ENCODE measurements at regions not wholly inside any gene's neighbourhood (a gene's known extent, or its start where the extent isn't known, plus 50 kb on each side); places are given as distances from the start of the nearest gene placed in this dataset.

GRCh38 chr2:107340955-107341354 is 455.0 kb upstream of the ST6GAL2 start:
- ATAC-seq (ENCODE audit: insufficient read depth, low read depth) (no peak), DNase-seq (no peak)
- Histone ChIP-seq H3K9ac (ENCODE audit: low read depth, low read length) (no peak overlapping the region), H3K9me3 (ENCODE audit: insufficient read depth, low read length, severe bottlenecking) (no peaks in the 10 kb centered on the region), H2AFZ (ENCODE audit: low read depth, low read length) (no peak overlapping the region), H3K4me1 (ENCODE audit: insufficient read depth, low read length) (no peaks in the 10 kb centered on the region), H3K79me2 (ENCODE audit: insufficient read depth, low read length) (no peaks in the 10 kb centered on the region), H3K4me2 (ENCODE audit: insufficient read depth, low read length) (no peak overlapping the region), H3K36me3 (ENCODE audit: insufficient read depth, low read length) (no peaks in the 10 kb centered on the region), H3K27ac (ENCODE audit: low read length) (no peak overlapping the region), H3K27me3 (ENCODE audit: insufficient read depth, low read length, poor library complexity) (no peaks in the 10 kb centered on the region), H4K20me1 (ENCODE audit: insufficient read depth, low read length) (no peaks in the 10 kb centered on the region), H3K4me3 (ENCODE audit: low read depth in 1 of 2, low read length in 2 of 2) (no peak overlapping the region)
- TF ChIP-seq EZH2 (IDR thresholded peaks at IDR 0.05; ENCODE audit: borderline replicate concordance, low read depth, low read length, severe bottlenecking) (no peak), CTCF (IDR thresholded peaks at IDR 0.05; ENCODE audit: borderline replicate concordance, extremely low read depth, low read length, poor library complexity, severe bottlenecking) (no peak)

GRCh38 chr2:107349329-107349728 is 463.4 kb upstream of the ST6GAL2 start:
- TF ChIP-seq CTCF (IDR thresholded peaks at IDR 0.05; ENCODE audit: borderline replicate concordance, extremely low read depth, low read length, poor library complexity, severe bottlenecking) (no peak), EZH2 (IDR thresholded peaks at IDR 0.05; ENCODE audit: borderline replicate concordance, low read depth, low read length, severe bottlenecking) (no peak)
- H3K9ac ChIP-seq (ENCODE audit: low read depth, low read length), result no peak overlapping the region
- no peak overlapping the region for H3K27ac ChIP-seq (ENCODE audit: low read length)
- DNase-seq (no peak), ATAC-seq (ENCODE audit: insufficient read depth, low read depth) (no peak)
- no peaks in the 10 kb centered on the region for H3K4me1 ChIP-seq (ENCODE audit: insufficient read depth, low read length)
- H2AFZ ChIP-seq (ENCODE audit: low read depth, low read length), result no peak overlapping the region
- no peaks in the 10 kb centered on the region for H3K9me3 ChIP-seq (ENCODE audit: insufficient read depth, low read length, severe bottlenecking)
- H3K79me2 ChIP-seq (ENCODE audit: insufficient read depth, low read length), result no peaks in the 10 kb centered on the region
- no peak overlapping the region for H3K4me3 ChIP-seq (ENCODE audit: low read depth in 1 of 2, low read length in 2 of 2)
- no peaks in the 10 kb centered on the region for H4K20me1 ChIP-seq (ENCODE audit: insufficient read depth, low read length)
- no peaks in the 10 kb centered on the region for H3K36me3 ChIP-seq (ENCODE audit: insufficient read depth, low read length)
- no peaks in the 10 kb centered on the region for H3K27me3 ChIP-seq (ENCODE audit: insufficient read depth, low read length, poor library complexity)
- H3K4me2 ChIP-seq (ENCODE audit: insufficient read depth, low read length), result no peak overlapping the region

GRCh38 chr2:107354175-107354574 is 468.2 kb upstream of the ST6GAL2 start:
- TF ChIP-seq CTCF (IDR thresholded peaks at IDR 0.05; ENCODE audit: borderline replicate concordance, extremely low read depth, low read length, poor library complexity, severe bottlenecking) (no peak), EZH2 (IDR thresholded peaks at IDR 0.05; ENCODE audit: borderline replicate concordance, low read depth, low read length, severe bottlenecking) (no peak)
- Histone ChIP-seq H2AFZ (ENCODE audit: low read depth, low read length) (no peak overlapping the region), H3K79me2 (ENCODE audit: insufficient read depth, low read length) (no peaks in the 10 kb centered on the region), H3K4me1 (ENCODE audit: insufficient read depth, low read length) (no peaks in the 10 kb centered on the region), H4K20me1 (ENCODE audit: insufficient read depth, low read length) (no peaks in the 10 kb centered on the region), H3K9me3 (ENCODE audit: insufficient read depth, low read length, severe bottlenecking) (no peaks in the 10 kb centered on the region), H3K36me3 (ENCODE audit: insufficient read depth, low read length) (no peaks in the 10 kb centered on the region), H3K27me3 (ENCODE audit: insufficient read depth, low read length, poor library complexity) (no peaks in the 10 kb centered on the region), H3K4me3 (ENCODE audit: low read depth in 1 of 2, low read length in 2 of 2) (no peak overlapping the region), H3K4me2 (ENCODE audit: insufficient read depth, low read length) (no peak overlapping the region), H3K9ac (ENCODE audit: low read depth, low read length) (no peak overlapping the region), H3K27ac (ENCODE audit: low read length) (no peak overlapping the region)
- no peak for ATAC-seq (ENCODE audit: insufficient read depth, low read depth)
- no peak for DNase-seq

GRCh38 chr2:107358362-107358761 is 468.3 kb upstream of the RGPD4 start:
- DNase-seq (no peak), ATAC-seq (ENCODE audit: insufficient read depth, low read depth) (no peak)
- TF ChIP-seq EZH2 (IDR thresholded peaks at IDR 0.05; ENCODE audit: borderline replicate concordance, low read depth, low read length, severe bottlenecking), result no peak
- no peak for TF ChIP-seq CTCF (IDR thresholded peaks at IDR 0.05; ENCODE audit: borderline replicate concordance, extremely low read depth, low read length, poor library complexity, severe bottlenecking)
- no peaks in the 10 kb centered on the region for H3K4me1 ChIP-seq (ENCODE audit: insufficient read depth, low read length)
- no peaks in the 10 kb centered on the region for H3K9me3 ChIP-seq (ENCODE audit: insufficient read depth, low read length, severe bottlenecking)
- no peak overlapping the region for H3K27ac ChIP-seq (ENCODE audit: low read length)
- no peak overlapping the region for H3K9ac ChIP-seq (ENCODE audit: low read depth, low read length)
- no peaks in the 10 kb centered on the region for H4K20me1 ChIP-seq (ENCODE audit: insufficient read depth, low read length)
- H3K4me2 ChIP-seq (ENCODE audit: insufficient read depth, low read length), result no peak overlapping the region
- no peaks in the 10 kb centered on the region for H3K27me3 ChIP-seq (ENCODE audit: insufficient read depth, low read length, poor library complexity)
- H3K79me2 ChIP-seq (ENCODE audit: insufficient read depth, low read length), result no peaks in the 10 kb centered on the region
- no peak overlapping the region for H3K4me3 ChIP-seq (ENCODE audit: low read depth in 1 of 2, low read length in 2 of 2)
- no peaks in the 10 kb centered on the region for H3K36me3 ChIP-seq (ENCODE audit: insufficient read depth, low read length)
- no peak overlapping the region for H2AFZ ChIP-seq (ENCODE audit: low read depth, low read length)
